HG03520 (cell line): ENCODE measurements at regions not wholly inside any gene's neighbourhood (a gene's known extent, or its start where the extent isn't known, plus 50 kb on each side); places are given as distances from the start of the nearest gene placed in this dataset.

ENCODE experiments used
- ATAC-seq: cut with Tn5 transposase; IDR thresholded peaks from one replicate; pipeline ENCODE4 v1.9.1; 2021; ENCODE audit warnings: mild to moderate bottlenecking, moderate library complexity; ENCODE audit not compliant: unreplicated experiment

GRCh38 chr5:114018186-114018585 is 343.7 kb upstream of the KCNN2 start:
- ATAC-seq: no peak

GRCh38 chr5:114038756-114039155 is 323.1 kb upstream of the KCNN2 start:
- no peak for ATAC-seq

GRCh38 chr5:114050087-114050486 is 311.8 kb upstream of the KCNN2 start:
- ATAC-seq: no peak

GRCh38 chr5:114053372-114053771 is 308.5 kb upstream of the KCNN2 start:
- no peak for ATAC-seq

GRCh38 chr5:114054594-114054993 is 307.3 kb upstream of the KCNN2 start:
- ATAC-seq: no peak

GRCh38 chr5:114055318-114056184 is 306.3 kb upstream of the KCNN2 start:
- no peak for ATAC-seq

GRCh38 chr5:114056185-114056538 is 305.7 kb upstream of the KCNN2 start:
- no peak for ATAC-seq

- no peak for ATAC-seq
Measured at GRCh38 chr5:114060866-114061265, 301.0 kb upstream of the KCNN2 start.

- no peak for ATAC-seq
Measured at GRCh38 chr5:114062932-114063867, 298.7 kb upstream of the KCNN2 start.

- ATAC-seq: no peak
Measured at GRCh38 chr5:114065912-114066311, 296.0 kb upstream of the KCNN2 start.

GRCh38 chr5:114070093-114070722 is 291.7 kb upstream of the KCNN2 start:
- ATAC-seq: no peak

- no peak for ATAC-seq
Measured at GRCh38 chr5:114089259-114089658, 272.6 kb upstream of the KCNN2 start.

GRCh38 chr5:114097570-114097969 is 264.3 kb upstream of the KCNN2 start:
- no peak for ATAC-seq

GRCh38 chr5:114099161-114099560 is 262.7 kb upstream of the KCNN2 start:
- no peak for ATAC-seq

- ATAC-seq: peak; percentile 75
Measured at GRCh38 chr5:114101153-114101552, 260.7 kb upstream of the KCNN2 start.

- ATAC-seq: no peak
Measured at GRCh38 chr5:114113604-114114003, 248.3 kb upstream of the KCNN2 start.

GRCh38 chr5:114116981-114117380 is 244.9 kb upstream of the KCNN2 start:
- no peak for ATAC-seq

GRCh38 chr5:114118511-114118910 is 243.4 kb upstream of the KCNN2 start:
- no peak for ATAC-seq

GRCh38 chr5:114120166-114120565 is 241.7 kb upstream of the KCNN2 start:
- no peak for ATAC-seq

GRCh38 chr5:114122852-114123251 is 239.0 kb upstream of the KCNN2 start:
- no peak for ATAC-seq

GRCh38 chr5:114123654-114124053 is 238.2 kb upstream of the KCNN2 start:
- no peak for ATAC-seq
